Forelimb muscle (tissue), 1 donor: ENCODE measurements at regions not wholly inside any gene's neighbourhood (a gene's known extent, or its start where the extent isn't known, plus 50 kb on each side); places are given as distances from the start of the nearest gene placed in this dataset.

Experiments used
- DNase-seq: peaks from one replicate; pipeline ENCODE4 v3.0.0-alpha.2; 2013; ENCODE audit warnings: low read depth

- DNase-seq, result no peak
Measured at GRCh38 chr1:209455661-209456358, 127.7 kb upstream of the CAMK1G start.

- DNase-seq, result no peak
Measured at GRCh38 chr1:209456878-209457277, 126.6 kb upstream of the CAMK1G start.

GRCh38 chr1:209457401-209458125, 126.0 kb upstream of the CAMK1G start:
- no peak for DNase-seq

- no peak for DNase-seq
Measured at GRCh38 chr1:209458921-209459320, 124.6 kb upstream of the CAMK1G start.

- DNase-seq, result no peak
Measured at GRCh38 chr1:209461168-209461567, 122.3 kb upstream of the CAMK1G start.

- DNase-seq, result no peak
Measured at GRCh38 chr1:209462433-209462832, 121.1 kb upstream of the CAMK1G start.

GRCh38 chr1:209463441-209463840, 120.1 kb upstream of the CAMK1G start:
- DNase-seq, result no peak

GRCh38 chr1:209473025-209473424, 110.5 kb upstream of the CAMK1G start:
- no peak for DNase-seq

- DNase-seq, result no peak
Measured at GRCh38 chr1:209480345-209480744, 103.2 kb upstream of the CAMK1G start.

GRCh38 chr1:209483691-209484090, 99.8 kb upstream of the CAMK1G start:
- no peak for DNase-seq

- no peak for DNase-seq
Measured at GRCh38 chr1:209484429-209484828, 99.1 kb upstream of the CAMK1G start.

GRCh38 chr1:209485167-209485566, 98.3 kb upstream of the CAMK1G start:
- no peak for DNase-seq

GRCh38 chr1:209485751-209486150, 97.8 kb upstream of the CAMK1G start:
- DNase-seq, result no peak

GRCh38 chr1:209486861-209487593, 96.5 kb upstream of the CAMK1G start:
- DNase-seq, result no peak

GRCh38 chr1:209490013-209490412, 93.5 kb upstream of the CAMK1G start:
- DNase-seq, result peak; percentile 1

- DNase-seq, result no peak
Measured at GRCh38 chr1:209491031-209491430, 92.5 kb upstream of the CAMK1G start.

- no peak for DNase-seq
Measured at GRCh38 chr1:209491496-209491895, 92.0 kb upstream of the CAMK1G start.

- no peak for DNase-seq
Measured at GRCh38 chr1:209491897-209492296, 91.6 kb upstream of the CAMK1G start.

- DNase-seq, result peak; percentile 1
Measured at GRCh38 chr1:209493559-209493958, 90.0 kb upstream of the CAMK1G start.

- no peak for DNase-seq
Measured at GRCh38 chr1:209497729-209498128, 85.8 kb upstream of the CAMK1G start.

GRCh38 chr1:209500993-209501392, 82.5 kb upstream of the CAMK1G start:
- no peak for DNase-seq

GRCh38 chr1:209503196-209503595, 80.3 kb upstream of the CAMK1G start:
- no peak for DNase-seq

GRCh38 chr1:209504571-209504970, 78.9 kb upstream of the CAMK1G start:
- DNase-seq, result no peak
